ENCODE measurements at regions not wholly inside any gene's neighbourhood (a gene's known extent, or its start where the extent isn't known, plus 50 kb on each side); places are given as distances from the start of the nearest gene placed in this dataset.

DNA sequence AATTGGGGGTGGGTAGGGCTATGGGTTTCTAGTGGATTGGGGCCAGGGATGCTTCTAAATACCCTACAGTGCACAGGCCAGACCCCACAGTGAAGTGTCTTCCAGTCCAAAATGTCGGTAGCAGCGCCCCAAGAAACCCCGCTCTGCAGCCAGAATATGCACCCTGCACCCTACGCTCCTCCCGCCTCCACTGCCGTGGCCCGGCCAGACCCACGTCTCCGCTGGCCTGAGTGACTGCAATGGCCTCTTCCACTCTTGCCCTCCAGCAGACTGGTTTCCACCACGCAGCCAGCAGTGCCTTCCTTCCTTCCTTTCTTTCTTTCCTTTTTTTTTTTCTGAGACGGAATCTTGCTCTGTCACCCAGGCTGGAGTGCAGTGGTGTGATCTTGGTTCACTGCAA is 91.4 kb upstream of the TAF1B start:
- ATAC-seq, result no peak
- intact Hi-C loops (cut with DNase I), result loop anchor here in 1 of 2 donors (1.0 kb wide), 1 partner anchor 8 kb away; no protein-coding TSS in a partner anchor
- H3K4me3 ChIP-seq, result no peak overlapping the region
- DNase-seq, result no peak
- H3K4me1 ChIP-seq, result peaks cover 22% of the 10 kb centered on the region
- H3K9me3 ChIP-seq, result no peaks in the 10 kb centered on the region
- WGBS, 3 donors, result 94 to 96% (median 95%) methylated on average over 10 to 11 of the region's 11 CpGs
- H3K27ac ChIP-seq, result no peak overlapping the region
- no peaks in the 10 kb centered on the region for H3K36me3 ChIP-seq (ENCODE audit: insufficient read depth in 1 of 2, low read depth in 1 of 2)
- TF ChIP-seq, protein P1, sequence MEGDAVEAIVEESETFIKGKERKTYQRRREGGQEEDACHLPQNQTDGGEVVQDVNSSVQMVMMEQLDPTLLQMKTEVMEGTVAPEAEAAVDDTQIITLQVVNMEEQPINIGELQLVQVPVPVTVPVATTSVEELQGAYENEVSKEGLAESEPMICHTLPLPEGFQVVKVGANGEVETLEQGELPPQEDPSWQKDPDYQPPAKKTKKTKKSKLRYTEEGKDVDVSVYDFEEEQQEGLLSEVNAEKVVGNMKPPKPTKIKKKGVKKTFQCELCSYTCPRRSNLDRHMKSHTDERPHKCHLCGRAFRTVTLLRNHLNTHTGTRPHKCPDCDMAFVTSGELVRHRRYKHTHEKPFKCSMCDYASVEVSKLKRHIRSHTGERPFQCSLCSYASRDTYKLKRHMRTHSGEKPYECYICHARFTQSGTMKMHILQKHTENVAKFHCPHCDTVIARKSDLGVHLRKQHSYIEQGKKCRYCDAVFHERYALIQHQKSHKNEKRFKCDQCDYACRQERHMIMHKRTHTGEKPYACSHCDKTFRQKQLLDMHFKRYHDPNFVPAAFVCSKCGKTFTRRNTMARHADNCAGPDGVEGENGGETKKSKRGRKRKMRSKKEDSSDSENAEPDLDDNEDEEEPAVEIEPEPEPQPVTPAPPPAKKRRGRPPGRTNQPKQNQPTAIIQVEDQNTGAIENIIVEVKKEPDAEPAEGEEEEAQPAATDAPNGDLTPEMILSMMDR (IDR thresholded peaks at IDR 0.05), result no peak
- no peaks in the 10 kb centered on the region for H3K27me3 ChIP-seq (ENCODE audit: insufficient read depth in 3 of 3, low read length in 2 of 3)

DNA sequence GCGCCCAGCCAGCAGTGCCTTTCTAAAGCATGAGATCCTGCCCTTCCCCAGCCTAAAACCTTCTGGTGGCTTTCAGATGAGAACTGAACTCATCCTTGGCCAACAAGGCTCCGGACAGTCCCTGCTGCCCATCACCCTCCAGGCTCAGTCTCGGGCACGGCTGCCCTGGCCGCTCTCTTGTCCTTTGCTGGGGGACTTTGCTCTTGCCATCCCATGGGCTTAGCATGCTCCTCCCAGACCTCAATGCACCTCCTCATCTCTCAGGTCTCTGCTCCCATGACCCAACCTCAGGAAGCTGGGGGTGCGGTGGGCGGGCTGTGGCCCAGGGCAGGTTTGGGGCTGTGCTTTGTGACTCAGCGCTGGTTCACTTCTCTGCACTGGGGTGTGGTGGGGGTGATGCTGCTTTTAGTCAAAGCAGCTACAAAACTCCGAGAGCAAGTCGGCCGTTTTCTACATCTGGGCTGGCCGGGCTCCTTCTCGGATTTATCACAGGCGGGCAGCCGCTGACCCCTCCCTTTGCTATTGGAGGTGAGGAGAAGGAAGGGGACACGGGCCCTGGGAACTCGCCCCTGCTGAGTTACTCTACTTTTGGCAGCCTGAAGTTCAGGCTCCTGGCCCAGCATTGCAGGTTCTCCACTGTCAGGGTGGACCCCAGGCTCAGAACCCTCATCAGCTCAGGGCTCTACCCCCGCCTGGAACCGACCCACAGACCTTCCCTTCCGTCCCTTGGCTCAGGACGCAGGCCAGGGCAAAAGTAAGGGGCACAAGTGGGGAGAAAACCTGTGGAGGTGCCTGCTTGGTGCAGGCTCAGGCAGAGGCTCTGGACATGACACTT is 90.6 kb upstream of the TAF1B start:
- ATAC-seq (no peak), DNase-seq (no peak)
- Histone ChIP-seq H3K36me3 (ENCODE audit: insufficient read depth in 1 of 2, low read depth in 1 of 2) (no peaks in the 10 kb centered on the region), H3K27me3 (ENCODE audit: insufficient read depth in 3 of 3, low read length in 2 of 3) (no peaks in the 10 kb centered on the region), H3K4me3 (no peak overlapping the region), H3K9me3 (no peaks in the 10 kb centered on the region), H3K27ac (no peak overlapping the region), H3K4me1 (peaks cover 30% of the 10 kb centered on the region)
- TF ChIP-seq, protein P1 (IDR thresholded peaks at IDR 0.05), result no peak
- intact Hi-C loops (cut with DNase I), result loop anchor here in 1 of 2 donors (1.0 kb wide), 1 partner anchor 8 kb away; no protein-coding TSS in a partner anchor
- 75 to 81% (median 76%) methylated on average over 21 of the region's 21 CpGs for WGBS, 3 donors

DNA sequence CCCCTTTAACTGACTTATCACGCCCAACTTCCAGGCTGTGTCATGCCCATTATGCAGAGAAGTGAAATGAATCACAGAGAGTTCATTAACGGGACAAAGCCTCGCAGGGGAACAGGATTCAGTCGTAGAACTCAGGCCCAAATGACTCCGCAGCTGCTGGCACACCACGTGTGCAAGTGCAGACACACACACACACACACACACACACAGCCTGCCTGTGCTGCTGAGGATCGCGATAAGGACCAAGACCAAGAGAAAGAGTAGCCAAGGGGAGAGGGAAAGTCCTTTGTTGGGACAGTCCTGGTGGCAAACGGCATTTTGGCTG is 90.0 kb upstream of the TAF1B start:
- peak; percentile 60 to 76 for DNase-seq
- no peak overlapping the region for H3K27ac ChIP-seq
- H3K4me1 ChIP-seq, result peaks cover 36% of the 10 kb centered on the region
- no peak overlapping the region for H3K4me3 ChIP-seq
- intact Hi-C loops (cut with DNase I), result no loop called here
- 27 to 37% (median 30%) methylated on average over 9 of the region's 9 CpGs for WGBS, 3 donors
- H3K27me3 ChIP-seq (ENCODE audit: insufficient read depth in 3 of 3, low read length in 2 of 3), result no peaks in the 10 kb centered on the region
- no peaks in the 10 kb centered on the region for H3K36me3 ChIP-seq (ENCODE audit: insufficient read depth in 1 of 2, low read depth in 1 of 2)
- ATAC-seq, result peak in 2 of 4 donors; percentile 18 to 41
- TF ChIP-seq, protein P1 (IDR thresholded peaks at IDR 0.05), result no peak
- H3K9me3 ChIP-seq, result no peaks in the 10 kb centered on the region

DNA sequence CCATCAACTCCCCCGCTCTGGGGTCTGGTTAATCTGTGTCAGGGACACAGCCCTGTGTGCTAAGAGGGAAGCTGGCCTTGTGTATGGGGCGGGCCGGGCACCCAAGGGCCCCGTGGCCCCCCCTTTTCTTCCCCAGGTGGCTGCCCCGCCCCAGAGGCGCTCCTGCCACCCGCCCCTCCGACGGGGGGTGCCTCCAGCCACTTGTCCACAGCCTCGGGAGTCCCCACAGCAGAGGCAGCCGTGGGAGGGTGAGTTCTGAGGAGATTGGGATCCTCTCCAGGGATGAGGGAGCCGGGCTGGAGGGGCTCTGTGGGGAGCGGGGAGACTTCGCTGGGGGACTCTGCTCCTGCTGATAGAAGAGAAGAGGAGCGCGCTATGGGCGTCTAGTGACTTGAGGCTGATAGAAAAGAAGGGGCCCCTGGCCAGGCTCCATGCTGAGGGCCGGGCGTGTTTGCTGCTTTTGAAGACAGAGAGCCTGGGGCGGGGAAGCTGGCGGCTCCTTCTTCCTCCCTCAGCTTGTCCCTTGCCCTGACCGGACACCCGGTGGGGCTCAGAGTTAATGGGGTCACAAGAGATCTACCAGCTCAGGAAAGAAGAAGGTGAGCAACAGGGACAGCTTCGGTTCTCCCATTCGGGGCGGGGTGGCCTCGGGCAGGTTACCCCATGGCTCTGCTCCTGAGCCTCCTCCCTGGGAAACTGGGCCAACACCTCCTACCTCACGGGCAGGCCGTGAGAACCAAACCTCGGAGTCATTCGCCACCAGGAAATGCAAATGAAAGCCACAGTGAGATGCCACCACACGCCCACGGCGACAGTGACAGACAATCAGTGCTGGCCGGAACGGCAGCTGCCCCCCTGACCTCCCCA is 89.4 kb upstream of the TAF1B start:
- no peaks in the 10 kb centered on the region for H3K36me3 ChIP-seq (ENCODE audit: insufficient read depth in 1 of 2, low read depth in 1 of 2)
- ATAC-seq (no peak), DNase-seq (no peak)
- H3K27me3 ChIP-seq (ENCODE audit: insufficient read depth in 3 of 3, low read length in 2 of 3), result no peaks in the 10 kb centered on the region
- intact Hi-C loops (cut with DNase I), result no loop called here
- TF ChIP-seq, protein P1 (IDR thresholded peaks at IDR 0.05), result no peak
- H3K4me1 ChIP-seq, result peaks cover 38% of the 10 kb centered on the region
- no peaks in the 10 kb centered on the region for H3K9me3 ChIP-seq
- H3K4me3 ChIP-seq, result no peak overlapping the region
- H3K27ac ChIP-seq, result no peak overlapping the region
- 70 to 73% (median 72%) methylated on average over 31 to 36 of the region's 36 CpGs for WGBS, 3 donors
